PC-3 (cell line): ENCODE measurements at regions not wholly inside any gene's neighbourhood (a gene's known extent, or its start where the extent isn't known, plus 50 kb on each side); places are given as distances from the start of the nearest gene placed in this dataset.
A peak's percentile ranks its signal among the peaks of the same experiment; 100 is the strongest.

Experiments
- ATAC-seq: fragments of 200-7000 bp; cut with Tn5 transposase; 2 replicates; pipeline ENCODE4 v1.9.1; 2020; ENCODE audit warnings: mild to moderate bottlenecking, moderate library complexity
- BruUV-seq: library from RNA; stranded (reverse); fragments of 400-500 nt; replicated peaks from 2 replicates; lab custom pipeline; 2021; lab: Mats Ljungman, UMichigan
- CTCF ChIA-PET: fragments of 300-600 bp; sonication (Branson Sonifier 250); formaldehyde crosslinking; loops from one replicate; lab custom pipeline; 2022; ENCODE audit warnings: antibody characterized with exemption; lab: Charles Lee
- POLR2A ChIA-PET: fragments of 300-600 bp; sonication (Branson Sonifier 250); formaldehyde crosslinking; loops from one replicate; lab custom pipeline; 2022; ENCODE audit warnings: antibody characterized with exemption; ENCODE audit not compliant: unreplicated experiment; lab: Charles Lee
- DNase-seq: peaks from one replicate; pipeline ENCODE4 v3.0.0-alpha.2; 2015
- H2AFZ ChIP-seq: fragments of 300-600 bp; sonication (generic); 2 replicates; pipeline ENCODE4 v1.6.0; 2016; ENCODE audit warnings: antibody characterized with exemption, low read length
- H3F3A ChIP-seq: fragments of 300-600 bp; sonication (generic); one replicate; pipeline ENCODE4 v1.6.0; 2017; ENCODE audit warnings: antibody characterized with exemption, low read length, control low read depth, mild to moderate bottlenecking; ENCODE audit not compliant: unreplicated experiment
- H3K27ac ChIP-seq: fragments of 300-600 bp; sonication (generic); 2 replicates; pipeline ENCODE4 v1.5.1; 2016; ENCODE audit warnings: mild to moderate bottlenecking, low read length
- H3K27me3 ChIP-seq: fragments of 300-600 bp; sonication (generic); 2 replicates; pipeline ENCODE4 v1.6.1; 2016; ENCODE audit warnings: low read length, mixed read lengths
- H3K36me3 ChIP-seq: fragments of 300-600 bp; sonication (generic); 2 replicates; pipeline ENCODE4 v1.6.1; 2016; ENCODE audit warnings: low read depth, mixed run types, low read length, mixed read lengths
- H3K4me1 ChIP-seq: fragments of 300-600 bp; sonication (generic); 2 replicates; pipeline ENCODE4 v1.5.1; 2016; ENCODE audit warnings: low read length; ENCODE audit not compliant: insufficient read depth
- H3K4me2 ChIP-seq: fragments of 300-600 bp; sonication (generic); 2 replicates; pipeline ENCODE4 v1.6.0; 2016; ENCODE audit warnings: low read length
- H3K4me3 ChIP-seq: fragments of 300-600 bp; sonication (generic); 2 replicates; pipeline ENCODE4 v1.5.1; 2016; ENCODE audit warnings: mild to moderate bottlenecking, low read length, mixed read lengths
- H3K79me2 ChIP-seq: fragments of 300-600 bp; sonication (generic); 2 replicates; pipeline ENCODE4 v1.6.1; 2017; ENCODE audit warnings: low read length, mixed read lengths
- H3K9ac ChIP-seq: fragments of 300-600 bp; sonication (generic); 2 replicates; pipeline ENCODE4 v1.6.0; 2016; ENCODE audit warnings: mild to moderate bottlenecking, low read length
- H3K9me2 ChIP-seq: fragments of 300-600 bp; sonication (generic); replicated peaks from 2 replicates; pipeline ENCODE4 v1.6.1; 2016; ENCODE audit warnings: mixed run types, low read length, mixed read lengths
- H3K9me3 ChIP-seq: fragments of 300-600 bp; sonication (generic); 2 replicates; pipeline ENCODE4 v1.6.1; 2016; ENCODE audit warnings: low read length, mixed read lengths
- H4K20me1 ChIP-seq: fragments of 300-600 bp; sonication (generic); 2 replicates; pipeline ENCODE4 v1.6.1; 2016; ENCODE audit warnings: low read length, mixed read lengths
- EZH2 ChIP-seq: fragments of 300-600 bp; sonication (generic); IDR thresholded peaks from one replicate; pipeline ENCODE4 v1.6.1; 2017; ENCODE audit warnings: antibody characterized with exemption, mild to moderate bottlenecking, low read length; ENCODE audit not compliant: unreplicated experiment
- EZH2phosphoT487 ChIP-seq: fragments of 300-600 bp; sonication (generic); IDR thresholded peaks from 2 replicates; pipeline ENCODE4 v1.6.1; 2018; ENCODE audit warnings: mild to moderate bottlenecking, antibody characterized with exemption, low read length, borderline replicate concordance
- intact Hi-C: fragments of 100-400 bp; cut with micrococcal nuclease; formaldehyde crosslinking; loops from 2 replicates; pipeline ENCODE4 v1.9.0; 2023
- TF ChIP-seq, protein P1 (sequence below): fragments of 300-600 bp; sonication (generic); conservative IDR thresholded peaks from 2 replicates; pipeline ENCODE4 v1.5.1; 2017; ENCODE audit warnings: antibody characterized with exemption, low read depth, mild to moderate bottlenecking, low read length

DNA sequence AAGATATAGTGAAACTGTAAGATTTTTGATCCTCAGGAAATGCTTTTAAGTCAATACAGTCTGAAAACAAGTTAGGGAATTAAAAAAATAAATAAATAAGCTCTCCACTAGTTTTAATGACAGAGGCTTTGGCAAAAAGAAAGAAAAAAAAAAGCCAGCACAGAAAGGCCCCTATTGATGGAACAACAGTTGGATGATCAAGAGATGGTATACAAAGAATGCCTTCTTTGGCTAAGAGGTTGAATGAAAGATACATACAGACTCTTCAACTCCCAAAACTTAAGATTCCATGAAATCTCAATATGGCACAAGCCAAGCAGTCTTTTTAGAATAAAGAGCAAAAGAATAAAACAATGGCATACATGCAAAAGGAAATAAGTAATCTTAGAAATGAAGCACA lies 64.0 kb upstream of the GALNT5 start:
- Histone ChIP-seq H2AFZ (peak overlapping the region; percentile 55), H3K27ac (no peak overlapping the region), H3K79me2 (no peaks in the 10 kb centered on the region), H4K20me1 (no peaks in the 10 kb centered on the region), H3F3A (no peaks in the 10 kb centered on the region), H3K4me3 (no peak overlapping the region), H3K9ac (no peak overlapping the region), H3K27me3 (no peaks in the 10 kb centered on the region), H3K4me1 (no peaks in the 10 kb centered on the region), H3K4me2 (no peak overlapping the region), H3K9me3 (no peaks in the 10 kb centered on the region), H3K36me3 (no peaks in the 10 kb centered on the region), H3K9me2 (no peaks in the 10 kb centered on the region)
- ChIA-PET POLR2A (no interaction called here), CTCF (interaction anchor here (0.6 to 1.8 kb wide), 2 partner anchors 137 to 1124 kb away, joined by 3 to 10 read pairs; no protein-coding TSS in a partner anchor)
- intact Hi-C loops, result loop anchor here (5.0 to 10.0 kb wide), 4 partner anchors 111 to 1479 kb away; no protein-coding TSS in a partner anchor
- BruUV-seq, result no TSS peak
- DNase-seq (no peak), ATAC-seq (no peak)
- no peak for TF ChIP-seq EZH2phosphoT487
- TF ChIP-seq, protein P1, sequence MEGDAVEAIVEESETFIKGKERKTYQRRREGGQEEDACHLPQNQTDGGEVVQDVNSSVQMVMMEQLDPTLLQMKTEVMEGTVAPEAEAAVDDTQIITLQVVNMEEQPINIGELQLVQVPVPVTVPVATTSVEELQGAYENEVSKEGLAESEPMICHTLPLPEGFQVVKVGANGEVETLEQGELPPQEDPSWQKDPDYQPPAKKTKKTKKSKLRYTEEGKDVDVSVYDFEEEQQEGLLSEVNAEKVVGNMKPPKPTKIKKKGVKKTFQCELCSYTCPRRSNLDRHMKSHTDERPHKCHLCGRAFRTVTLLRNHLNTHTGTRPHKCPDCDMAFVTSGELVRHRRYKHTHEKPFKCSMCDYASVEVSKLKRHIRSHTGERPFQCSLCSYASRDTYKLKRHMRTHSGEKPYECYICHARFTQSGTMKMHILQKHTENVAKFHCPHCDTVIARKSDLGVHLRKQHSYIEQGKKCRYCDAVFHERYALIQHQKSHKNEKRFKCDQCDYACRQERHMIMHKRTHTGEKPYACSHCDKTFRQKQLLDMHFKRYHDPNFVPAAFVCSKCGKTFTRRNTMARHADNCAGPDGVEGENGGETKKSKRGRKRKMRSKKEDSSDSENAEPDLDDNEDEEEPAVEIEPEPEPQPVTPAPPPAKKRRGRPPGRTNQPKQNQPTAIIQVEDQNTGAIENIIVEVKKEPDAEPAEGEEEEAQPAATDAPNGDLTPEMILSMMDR, result no peak
- no peak for TF ChIP-seq EZH2

DNA sequence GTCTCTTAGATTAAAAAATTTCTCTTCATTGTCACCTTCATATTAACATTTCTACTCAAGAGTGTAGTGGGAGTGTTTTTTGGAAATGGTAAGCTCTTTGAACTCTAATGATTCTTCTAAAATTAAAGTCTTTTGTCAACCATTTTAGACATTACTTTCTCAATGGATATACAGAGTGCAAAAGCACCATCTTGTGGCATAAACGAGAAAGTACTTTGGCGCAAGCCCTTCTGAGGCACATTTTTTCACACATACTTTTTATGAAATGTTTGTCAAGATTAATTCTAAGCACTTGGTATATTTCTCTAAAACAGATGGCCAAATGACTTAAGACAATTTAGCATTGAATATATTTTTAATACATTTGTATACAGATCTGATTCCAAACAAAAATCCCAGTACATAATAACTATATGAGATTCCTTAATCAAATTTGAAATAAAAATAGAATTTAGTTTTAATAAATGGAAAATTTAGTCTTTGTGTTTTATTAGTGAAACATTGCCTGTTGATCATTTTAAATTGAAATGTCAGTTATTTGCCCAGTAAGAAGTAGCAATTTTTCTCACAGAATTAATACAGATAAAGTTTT lies 63.3 kb upstream of the GALNT5 start:
- no peak overlapping the region for H3K9ac ChIP-seq
- no peak overlapping the region for H3K27ac ChIP-seq
- H3K4me2 ChIP-seq, result no peak overlapping the region
- no peak for TF ChIP-seq EZH2
- TF ChIP-seq, protein P1, result peak; percentile 89
- no peaks in the 10 kb centered on the region for H3F3A ChIP-seq
- BruUV-seq, result no TSS peak
- ChIA-PET CTCF (interaction anchor here (0.6 to 1.8 kb wide), 2 partner anchors 138 to 1124 kb away, joined by 3 to 10 read pairs; no protein-coding TSS in a partner anchor), POLR2A (no interaction called here)
- H4K20me1 ChIP-seq, result no peaks in the 10 kb centered on the region
- H2AFZ ChIP-seq, result peak overlapping the region; percentile 55
- H3K4me1 ChIP-seq, result no peaks in the 10 kb centered on the region
- DNase-seq, result peak; percentile 79
- no peak overlapping the region for H3K4me3 ChIP-seq
- intact Hi-C loops, result loop anchor here (1.0 to 10.0 kb wide), 8 partner anchors 111 to 1821 kb away; no protein-coding TSS in a partner anchor
- peak; percentile 45 for ATAC-seq
- no peaks in the 10 kb centered on the region for H3K36me3 ChIP-seq
- no peaks in the 10 kb centered on the region for H3K9me3 ChIP-seq
- H3K9me2 ChIP-seq, result no peaks in the 10 kb centered on the region
- H3K27me3 ChIP-seq, result no peaks in the 10 kb centered on the region
- no peaks in the 10 kb centered on the region for H3K79me2 ChIP-seq

DNA sequence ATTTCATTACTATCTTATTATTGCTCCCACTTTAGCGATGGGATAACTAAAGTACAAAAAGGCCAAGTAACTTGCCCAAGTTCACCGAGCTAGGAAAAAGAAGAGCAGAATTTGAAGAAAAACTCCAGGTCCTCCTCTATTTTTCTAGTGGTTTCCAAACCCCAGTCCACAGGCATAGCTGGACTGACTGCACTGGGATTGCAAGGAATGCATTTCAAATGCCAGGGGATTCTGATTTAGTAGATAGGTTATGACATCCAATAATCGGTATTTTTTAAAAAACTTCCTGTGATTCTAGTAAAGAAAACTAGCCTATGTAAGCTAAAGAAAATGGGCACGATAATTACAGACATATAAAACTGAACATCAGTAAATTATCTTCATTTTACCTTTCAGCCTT lies 62.7 kb upstream of the GALNT5 start:
- BruUV-seq, result no TSS peak
- Histone ChIP-seq H3K27ac (no peak overlapping the region), H3K79me2 (no peaks in the 10 kb centered on the region), H3K4me1 (no peaks in the 10 kb centered on the region), H3K9ac (no peak overlapping the region), H3K9me2 (no peaks in the 10 kb centered on the region), H3K9me3 (no peaks in the 10 kb centered on the region), H2AFZ (peak overlapping the region; percentile 43), H3K4me2 (no peak overlapping the region), H3K27me3 (no peaks in the 10 kb centered on the region), H3K4me3 (no peak overlapping the region), H4K20me1 (no peaks in the 10 kb centered on the region), H3F3A (no peaks in the 10 kb centered on the region), H3K36me3 (no peaks in the 10 kb centered on the region)
- intact Hi-C loops, result loop anchor here (1.0 to 10.0 kb wide), 8 partner anchors 110 to 1822 kb away; no protein-coding TSS in a partner anchor
- ChIA-PET CTCF (no interaction called here), POLR2A (no interaction called here)
- DNase-seq (no peak), ATAC-seq (no peak)
- TF ChIP-seq EZH2phosphoT487 (no peak), EZH2 (no peak)
- TF ChIP-seq, protein P1, result no peak
